Inferior parietal cortex (tissue), 1 donor: ENCODE measurements at regions not wholly inside any gene's neighbourhood (a gene's known extent, or its start where the extent isn't known, plus 50 kb on each side); places are given as distances from the start of the nearest gene placed in this dataset.

Experiments used
- DNase-seq: peaks from one replicate; pipeline ENCODE4 v3.0.0-alpha.2; 2016; ENCODE audit errors: extremely low spot score

DNA sequence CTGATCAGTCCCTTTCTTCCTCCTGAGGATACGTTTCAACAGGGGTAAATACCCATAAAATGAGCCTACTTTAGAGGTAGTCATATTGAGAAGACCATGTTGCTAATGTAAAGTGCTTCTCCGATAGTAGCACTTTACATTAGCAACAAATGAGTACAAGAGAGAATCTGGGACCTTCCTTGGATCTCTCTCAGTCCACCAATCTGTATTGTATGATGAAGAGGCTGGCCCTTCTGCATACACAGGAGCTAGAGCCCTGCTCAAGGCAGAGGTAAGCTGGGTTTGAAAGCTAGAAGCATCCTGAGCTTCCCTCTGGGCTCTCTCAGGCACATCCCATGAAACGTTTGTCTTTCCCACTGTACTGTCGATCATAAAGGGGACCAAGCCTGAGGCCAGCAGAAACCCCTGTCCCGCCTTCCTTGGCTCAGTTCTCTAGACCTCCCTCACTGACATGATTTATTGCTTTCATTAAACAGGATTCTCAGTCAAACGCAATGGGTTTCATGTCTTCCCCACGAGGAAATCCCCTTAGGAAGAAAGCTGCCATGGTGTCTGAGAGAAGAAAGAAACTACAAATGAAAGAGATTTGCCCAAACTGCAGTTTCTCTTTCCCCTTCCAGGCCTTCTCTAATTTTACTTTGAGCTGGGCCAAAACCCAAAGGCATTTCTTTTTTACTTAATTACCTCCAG lies 62.8 kb upstream of the BCAR3 start:
- no peak for DNase-seq

GRCh38 chr1:93743465-93743864 lies 61.8 kb upstream of the BCAR3 start:
- no peak for DNase-seq

GRCh38 chr1:93740601-93741031 lies 59.0 kb upstream of the BCAR3 start:
- DNase-seq = no peak

DNA sequence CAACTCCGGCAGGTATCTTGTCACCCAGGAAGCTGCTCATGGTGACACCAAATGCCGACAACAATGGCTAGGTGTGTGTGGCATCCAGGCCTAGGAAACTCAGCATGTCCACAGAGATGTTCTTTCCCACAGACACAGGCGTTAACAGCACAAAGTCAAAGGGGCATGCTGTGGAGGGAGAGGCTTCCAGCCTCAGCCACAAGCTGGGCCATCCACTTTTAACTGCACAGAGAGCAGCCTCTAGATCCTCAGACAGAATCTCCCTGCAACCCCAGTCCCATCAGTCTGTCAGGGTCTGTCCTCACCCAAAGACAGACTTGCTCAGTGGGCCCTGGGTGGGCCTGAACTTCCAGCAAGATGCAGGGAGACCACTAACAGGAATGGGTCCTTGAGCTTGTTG lies 58.5 kb upstream of the BCAR3 start:
- no peak for DNase-seq

GRCh38 chr1:93739472-93739871 lies 57.8 kb upstream of the BCAR3 start:
- DNase-seq = no peak

DNA sequence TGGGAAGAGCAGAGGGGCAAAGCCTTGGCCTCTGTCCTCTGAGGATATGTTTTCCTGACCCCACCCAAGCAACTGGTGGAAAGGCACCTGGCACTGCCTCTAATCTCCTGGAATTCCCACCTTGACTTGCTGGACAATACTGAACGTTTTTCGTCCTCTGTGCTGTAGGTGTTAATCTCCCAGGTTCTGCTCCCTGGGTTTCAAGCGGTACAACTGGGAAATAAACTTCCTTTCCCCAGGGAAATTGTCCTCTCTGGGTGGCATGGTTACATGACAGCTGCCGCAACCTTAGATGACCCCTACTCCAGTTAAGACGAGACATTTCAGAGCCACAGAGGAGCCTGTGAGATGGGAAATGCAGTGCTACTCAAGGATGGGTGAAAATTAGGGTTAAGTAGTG lies 57.3 kb upstream of the BCAR3 start:
- DNase-seq = no peak

GRCh38 chr1:93738075-93738622 lies 56.5 kb upstream of the BCAR3 start:
- no peak for DNase-seq

GRCh38 chr1:93735722-93736121 lies 54.1 kb upstream of the BCAR3 start:
- DNase-seq = no peak

DNA sequence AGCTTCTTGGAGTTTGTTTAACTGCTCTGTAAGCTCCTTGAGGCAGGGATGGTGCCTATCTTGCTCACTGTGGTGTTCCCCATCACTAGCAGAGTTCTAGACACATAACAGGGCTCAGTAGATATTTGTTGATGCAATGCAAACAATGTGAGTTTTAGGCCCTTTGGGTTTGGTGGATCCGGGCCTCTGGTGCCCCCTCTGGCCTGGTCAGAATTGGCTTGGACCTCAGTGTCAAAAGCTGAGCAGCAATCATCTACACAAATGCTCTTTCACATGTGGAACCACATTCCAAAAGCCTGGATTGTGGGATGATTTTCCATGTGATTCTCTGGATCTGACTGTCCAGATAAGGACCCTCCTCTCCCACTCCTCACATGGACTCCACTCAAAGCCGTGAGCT lies 53.4 kb upstream of the BCAR3 start:
- DNase-seq = no peak

DNA sequence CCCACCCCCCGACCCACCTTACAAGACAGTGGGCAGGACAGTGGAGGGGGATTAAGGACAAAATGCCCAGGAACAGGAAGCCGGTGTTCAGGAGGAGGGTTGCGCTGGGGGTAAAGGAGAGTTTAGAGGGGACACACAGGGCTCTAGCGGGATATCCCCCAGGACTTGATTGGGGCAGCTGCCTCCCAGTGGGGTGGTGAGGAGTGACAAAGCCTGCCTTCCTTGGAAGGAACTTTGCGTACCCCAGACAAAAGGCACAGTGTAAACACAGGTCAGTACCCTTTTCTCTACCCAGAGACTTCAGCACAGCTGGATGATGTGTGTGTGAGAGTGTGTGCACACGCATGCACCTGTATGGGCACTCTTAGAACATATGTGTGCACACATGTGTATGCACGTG lies 51.7 kb upstream of the BCAR3 start:
- no peak for DNase-seq

GRCh38 chr1:93732514-93732913 lies 50.9 kb upstream of the BCAR3 start:
- no peak for DNase-seq
